ENCODE measurements at regions not wholly inside any gene's neighbourhood (a gene's known extent, or its start where the extent isn't known, plus 50 kb on each side); places are given as distances from the start of the nearest gene placed in this dataset.

DNA sequence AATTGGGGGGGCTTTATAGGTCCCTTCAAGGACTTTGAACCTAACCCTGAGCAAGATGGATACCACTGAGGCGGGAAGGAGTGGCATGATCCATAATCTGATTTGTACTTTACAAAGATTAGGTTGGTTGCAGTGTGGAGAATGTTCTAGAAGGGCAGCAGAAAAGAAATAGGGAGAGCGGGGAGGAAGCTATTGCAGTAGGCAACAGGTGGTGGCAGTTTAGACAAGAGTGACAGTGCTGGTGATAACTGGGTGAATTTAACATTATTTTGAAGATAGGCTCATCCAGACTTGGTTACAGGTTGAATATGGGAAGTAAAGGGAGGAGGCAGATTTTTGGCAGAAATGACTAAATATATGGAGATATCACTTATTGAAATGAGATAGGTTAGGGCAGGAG is 179.9 kb upstream of the CADM1 start:
- peaks cover 23% of the 10 kb centered on the region for H3K27me3 ChIP-seq
- H3K9me3 ChIP-seq, result no peaks in the 10 kb centered on the region
- TF ChIP-seq POLR2A (IDR thresholded peaks at IDR 0.05), result no peak
- TF ChIP-seq EP300 (IDR thresholded peaks at IDR 0.05), result no peak
- no peak for TF ChIP-seq POLR2AphosphoS5 (IDR thresholded peaks at IDR 0.05)
- no peak for TF ChIP-seq CTCF (IDR thresholded peaks at IDR 0.05)
- WGBS, result 95% methylated on average over 2 of the region's 2 CpGs
- H3K4me1 ChIP-seq, result no peaks in the 10 kb centered on the region
- H3K27ac ChIP-seq, result no peak overlapping the region
- no peak for DNase-seq (ENCODE audit: low spot score in 2 of 2)
- no peak overlapping the region for H3K4me3 ChIP-seq
- no peaks in the 10 kb centered on the region for H3K36me3 ChIP-seq

GRCh38 chr11:115682888-115683287 is 178.7 kb upstream of the CADM1 start:
- TF ChIP-seq CTCF (IDR thresholded peaks at IDR 0.05), result no peak
- TF ChIP-seq EP300 (IDR thresholded peaks at IDR 0.05), result no peak
- TF ChIP-seq POLR2A (IDR thresholded peaks at IDR 0.05), result no peak
- no peak for TF ChIP-seq POLR2AphosphoS5 (IDR thresholded peaks at IDR 0.05)
- Histone ChIP-seq H3K36me3 (no peaks in the 10 kb centered on the region), H3K27ac (no peak overlapping the region), H3K27me3 (peaks cover 14% of the 10 kb centered on the region), H3K9me3 (no peaks in the 10 kb centered on the region), H3K4me1 (no peaks in the 10 kb centered on the region), H3K4me3 (no peak overlapping the region)
- no peak for DNase-seq (ENCODE audit: low spot score in 2 of 2)
- WGBS, result 88% methylated on average over 3 of the region's 3 CpGs

DNA sequence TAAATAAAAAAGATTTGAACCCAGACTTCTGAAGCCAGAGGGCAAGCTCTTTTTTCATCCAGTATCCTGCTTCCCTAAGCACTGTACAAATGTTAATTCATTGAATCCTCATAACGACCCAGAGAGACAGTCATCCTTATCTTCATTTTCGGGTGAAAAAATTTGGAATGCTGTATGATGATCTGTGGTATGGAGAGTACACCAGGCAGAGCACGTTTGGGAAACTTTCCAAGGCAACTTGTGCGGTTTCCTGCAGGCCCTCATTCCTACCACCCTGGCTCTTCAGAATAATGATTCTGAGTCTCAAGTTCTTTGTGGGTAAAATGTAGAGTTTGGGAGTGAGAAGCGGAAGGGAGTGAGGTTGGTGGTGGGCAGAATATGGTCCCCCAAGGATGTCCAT is 177.9 kb upstream of the CADM1 start:
- Histone ChIP-seq H3K9me3 (no peaks in the 10 kb centered on the region), H3K36me3 (no peaks in the 10 kb centered on the region), H3K4me1 (no peaks in the 10 kb centered on the region), H3K4me3 (no peak overlapping the region), H3K27ac (no peak overlapping the region), H3K27me3 (peaks cover 9% of the 10 kb centered on the region)
- no peak for DNase-seq (ENCODE audit: low spot score in 2 of 2)
- TF ChIP-seq CTCF (IDR thresholded peaks at IDR 0.05) (no peak), POLR2A (IDR thresholded peaks at IDR 0.05) (no peak), EP300 (IDR thresholded peaks at IDR 0.05) (no peak), POLR2AphosphoS5 (IDR thresholded peaks at IDR 0.05) (no peak)
- 80% methylated on average over 5 of the region's 5 CpGs for WGBS

GRCh38 chr11:115679945-115680344 is 175.7 kb upstream of the CADM1 start:
- no peak for DNase-seq (ENCODE audit: low spot score in 2 of 2)

GRCh38 chr11:115678942-115679341 is 174.7 kb upstream of the CADM1 start:
- WGBS, result 94% methylated on average over 5 of the region's 5 CpGs
- TF ChIP-seq POLR2A (IDR thresholded peaks at IDR 0.05) (no peak), EP300 (IDR thresholded peaks at IDR 0.05) (no peak), POLR2AphosphoS5 (IDR thresholded peaks at IDR 0.05) (no peak), CTCF (IDR thresholded peaks at IDR 0.05) (no peak)
- Histone ChIP-seq H3K36me3 (no peaks in the 10 kb centered on the region), H3K4me3 (no peak overlapping the region), H3K27me3 (peaks cover 2% of the 10 kb centered on the region), H3K9me3 (no peaks in the 10 kb centered on the region), H3K4me1 (no peaks in the 10 kb centered on the region), H3K27ac (no peak overlapping the region)
- DNase-seq (ENCODE audit: low spot score in 2 of 2), result no peak

More at GRCh38 chr11:115679945-115680344, 175.7 kb upstream of the CADM1 start:
- Histone ChIP-seq H3K4me3 (no peak overlapping the region), H3K36me3 (no peaks in the 10 kb centered on the region), H3K27me3 (peaks cover 2% of the 10 kb centered on the region), H3K9me3 (no peaks in the 10 kb centered on the region), H3K4me1 (no peaks in the 10 kb centered on the region), H3K27ac (no peak overlapping the region)
- 92% methylated on average over 4 of the region's 4 CpGs for WGBS
- TF ChIP-seq EP300 (IDR thresholded peaks at IDR 0.05) (no peak), POLR2A (IDR thresholded peaks at IDR 0.05) (no peak), POLR2AphosphoS5 (IDR thresholded peaks at IDR 0.05) (no peak), CTCF (IDR thresholded peaks at IDR 0.05) (no peak)

Data from suprapubic skin (tissue), 4 donors.